K562 (cell line): ENCODE measurements at regions not wholly inside any gene's neighbourhood (a gene's known extent, or its start where the extent isn't known, plus 50 kb on each side); places are given as distances from the start of the nearest gene placed in this dataset.

Experiments used
- JUND ChIP-seq, 2 experiments: IDR thresholded peaks; 2 replicates in 1 of 2; 3 replicates in 1 of 2; pipeline ENCODE4 v1.6.1; 2011; ENCODE audit warnings: borderline replicate concordance in 2 of 2, low read depth in 2 of 2, low read length in 2 of 2, improper control_type of control experiment in 1 of 2, missing biosample characterization in 1 of 2, missing genetic modification characterization in 1 of 2, missing genetic modification reagents in 1 of 2
- PBX2 ChIP-seq, 2 experiments: IDR thresholded peaks in 1 of 2; conservative IDR thresholded peaks in 1 of 2; 2 replicates each; pipeline ENCODE4 v1.6.1; 2016; ENCODE audit warnings: low read depth in 2 of 2, mild to moderate bottlenecking in 1 of 2, missing compliant biosample characterization in 1 of 2, missing genetic modification characterization in 1 of 2, moderate library complexity in 1 of 2
- PKNOX1 ChIP-seq: fragments of 450-650 bp; IDR thresholded peaks from 2 replicates; pipeline ENCODE4 v1.6.1; 2016
- RCOR1 ChIP-seq, 2 experiments: IDR thresholded peaks; 2 replicates each; pipeline ENCODE4 v1.6.1; 2012; ENCODE audit warnings: low read depth in 2 of 2, low read length in 2 of 2, borderline replicate concordance in 1 of 2, improper control_type of control experiment in 1 of 2
- SPI1 ChIP-seq: IDR thresholded peaks from 2 replicates; pipeline ENCODE4 v1.6.1; 2011; ENCODE audit warnings: low read depth, low read length, control low read depth, borderline replicate concordance
- THAP7 ChIP-seq: fragments of 250-450 bp; sonication (Bioruptor Pico); IDR thresholded peaks from 2 replicates; pipeline ENCODE4 v1.5.0; 2021

- TF ChIP-seq SPI1 (peak; percentile 26; the same call in 1 of the 2 replicates), JUND (IDR thresholded peaks at IDR 0.05; ENCODE audit: borderline replicate concordance, low read depth, low read length) (0 out of 2 replicates have a peak, but pooled peaks have one; percentile 6), JUND (tag; IDR thresholded peaks at IDR 0.05; ENCODE audit: borderline replicate concordance, low read depth, low read length) (no peak), THAP7 (no peak), PKNOX1 (peak; percentile 93), PBX2 (CRISPR knock-in tag; IDR thresholded peaks at IDR 0.05; ENCODE audit: low read depth) (no peak), PBX2 (tag; conservative IDR thresholded peaks at IDR 0.05; ENCODE audit: low read depth) (peak; percentile 91), RCOR1 (IDR thresholded peaks at IDR 0.05; ENCODE audit: borderline replicate concordance in 1 of 2, low read depth in 2 of 2, low read length in 2 of 2) (peak in 1 of 2 experiments; percentile 59; a peak in 1 of 4 replicates)
Measured at GRCh38 chr2:12577567-12578253, 139.0 kb upstream of the TRIB2 start (continued).
